Coronary artery (tissue), 2 donors: ENCODE measurements at regions not wholly inside any gene's neighbourhood (a gene's known extent, or its start where the extent isn't known, plus 50 kb on each side); places are given as distances from the start of the nearest gene placed in this dataset.

ENCODE experiments used
- DNase-seq: peaks from one replicate; pipeline ENCODE4 v3.0.0-alpha.2; 2017; ENCODE audit warnings: low spot score
- H3K27ac ChIP-seq, 2 donors: fragments of 200-600 bp; sonication (generic); one replicate each; pipeline ENCODE4 v1.5.1; 2016 to 2019
- H3K4me3 ChIP-seq: fragments of 200-600 bp; sonication (generic); 2 replicates; pipeline ENCODE4 v1.5.1; 2016; ENCODE audit warnings: mild to moderate bottlenecking, moderate library complexity
- CTCF ChIP-seq: fragments of 200-600 bp; sonication (generic); IDR thresholded peaks from one replicate; pipeline ENCODE4 v1.5.1; 2019; ENCODE audit warnings: antibody characterized with exemption

- DNase-seq, result no peak
- H3K4me3 ChIP-seq, result no peak overlapping the region
- no peak for TF ChIP-seq CTCF
- H3K27ac ChIP-seq, result no peak overlapping the region
These were observed 833.0 kb upstream of the POU3F4 start for GRCh38 chrX:82675104-82675503.

- Histone ChIP-seq H3K4me3 (no peak overlapping the region), H3K27ac (no peak overlapping the region)
- no peak for DNase-seq
- no peak for TF ChIP-seq CTCF
These were observed 831.7 kb upstream of the POU3F4 start for GRCh38 chrX:82676386-82676785.

DNA sequence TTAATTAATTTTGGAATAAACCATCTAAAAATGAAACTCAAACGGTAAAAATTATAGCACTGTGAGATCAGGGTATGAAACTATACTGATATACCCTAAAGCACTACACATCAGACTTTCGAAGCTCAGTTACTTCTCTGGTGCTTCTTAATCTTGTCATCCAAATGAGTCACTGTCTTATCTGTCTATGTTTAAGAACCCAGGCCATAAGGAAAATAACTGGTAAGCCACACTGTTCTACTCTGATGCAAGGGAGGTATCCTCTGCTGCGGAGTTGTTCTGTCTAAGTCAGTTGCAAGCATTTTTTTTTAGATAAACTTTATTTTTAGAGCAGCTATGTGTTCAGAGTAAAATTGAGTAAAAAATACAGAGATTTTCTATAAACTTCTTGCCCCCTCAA, 830.8 kb upstream of the POU3F4 start:
- no peak overlapping the region for H3K4me3 ChIP-seq
- DNase-seq, result no peak
- no peak for TF ChIP-seq CTCF

DNA sequence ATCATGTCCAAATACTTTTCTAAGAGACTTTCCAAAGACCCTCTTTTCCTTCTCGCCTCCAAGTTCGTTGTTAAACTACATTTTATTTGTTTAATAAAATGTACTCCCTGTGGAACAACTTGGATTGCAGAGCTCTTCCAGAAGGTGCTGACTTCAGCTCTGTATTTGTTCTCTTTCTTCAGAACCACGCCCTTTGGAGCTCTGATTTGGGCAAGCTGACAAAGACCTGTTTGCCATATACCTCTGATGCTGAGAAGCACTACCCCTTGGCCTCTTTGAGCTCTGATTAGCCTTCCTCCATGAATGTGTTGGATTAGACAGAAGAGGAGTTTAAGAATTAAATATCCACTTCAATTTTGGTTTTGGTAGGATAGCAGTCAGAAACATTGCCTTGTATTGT, 815.1 kb upstream of the POU3F4 start:
- TF ChIP-seq CTCF, result no peak
- H3K27ac ChIP-seq, result no peak overlapping the region
- no peak for DNase-seq
- no peak overlapping the region for H3K4me3 ChIP-seq

More for the DNA sequence above, 830.8 kb upstream of the POU3F4 start:
- no peak overlapping the region for H3K27ac ChIP-seq

GRCh38 chrX:82695066-82695465, 813.0 kb upstream of the POU3F4 start:
- H3K27ac ChIP-seq, result no peak overlapping the region
- no peak for DNase-seq
- no peak for TF ChIP-seq CTCF
- H3K4me3 ChIP-seq, result no peak overlapping the region

DNA sequence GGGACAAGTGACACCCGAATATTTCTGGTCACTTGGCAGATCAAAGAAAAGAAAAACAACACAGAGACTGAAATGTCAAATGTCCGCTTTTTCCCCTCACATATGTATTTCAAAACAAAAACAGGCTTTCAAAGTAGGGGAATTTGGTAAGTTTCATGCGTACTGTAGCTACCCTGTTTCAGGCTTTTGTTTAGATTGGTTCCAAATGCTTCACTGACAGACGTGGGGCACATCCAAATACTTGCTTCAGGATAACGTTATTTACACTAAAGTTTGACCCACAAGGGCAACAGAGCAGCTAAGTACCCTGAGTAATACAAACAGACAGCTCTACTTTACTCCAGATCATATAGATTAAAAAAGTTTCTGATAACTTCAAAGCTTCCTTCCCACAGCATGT, 804.5 kb upstream of the POU3F4 start:
- DNase-seq, result no peak
- Histone ChIP-seq H3K27ac (no peak overlapping the region), H3K4me3 (no peak overlapping the region)
- TF ChIP-seq CTCF, result no peak

DNA sequence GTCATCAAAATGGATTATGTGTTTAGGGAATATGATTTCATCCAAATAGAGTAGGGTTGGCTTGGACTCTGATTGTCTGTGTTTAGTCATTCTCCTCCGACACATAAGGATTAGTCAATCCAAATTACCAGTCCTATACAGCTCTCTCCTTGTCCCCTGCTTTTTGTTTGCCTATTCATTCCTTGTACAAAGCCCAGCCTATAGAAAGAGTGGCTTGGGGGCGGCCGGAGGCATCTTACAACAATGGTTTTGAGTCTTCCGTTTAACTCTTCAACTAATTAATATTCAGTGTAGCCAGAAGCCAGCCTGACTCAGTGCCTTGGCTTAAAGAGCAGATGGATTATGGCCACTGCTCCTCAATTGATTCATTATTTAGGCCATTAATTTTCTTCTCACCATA, 796.6 kb upstream of the POU3F4 start:
- H3K27ac ChIP-seq, result no peak overlapping the region
- TF ChIP-seq CTCF, result no peak
- no peak overlapping the region for H3K4me3 ChIP-seq
- no peak for DNase-seq
